ENCODE measurements at regions not wholly inside any gene's neighbourhood (a gene's known extent, or its start where the extent isn't known, plus 50 kb on each side); places are given as distances from the start of the nearest gene placed in this dataset.

GRCh38 chr2:8138923-8139667 lies 542.8 kb upstream of the ID2 start:
- TF ChIP-seq CTCF (IDR thresholded peaks at IDR 0.05) (no peak), POLR2A (IDR thresholded peaks at IDR 0.05) (no peak)

Measured in adrenal gland (tissue), 5 donors.